ENCODE measurements at regions not wholly inside any gene's neighbourhood (a gene's known extent, or its start where the extent isn't known, plus 50 kb on each side); places are given as distances from the start of the nearest gene placed in this dataset.

GRCh38 chr2:9123069-9123468 is 83.5 kb upstream of the ASAP2 start:
- TF ChIP-seq CTCF (IDR thresholded peaks at IDR 0.05) (no peak), POLR2A (IDR thresholded peaks at IDR 0.05) (no peak)

Data from suprapubic skin (tissue), 3 donors.